WERI-Rb-1 (cell line): ENCODE measurements at regions not wholly inside any gene's neighbourhood (a gene's known extent, or its start where the extent isn't known, plus 50 kb on each side); places are given as distances from the start of the nearest gene placed in this dataset.

Experiments used
- DNase-seq: peaks from one replicate; pipeline ENCODE4 v3.0.0-alpha.2; 2020
- H3K27ac ChIP-seq: fragments of 250-450 bp; sonication (Bioruptor Pico); 2 replicates; pipeline ENCODE4 v1.5.1; 2020; ENCODE audit warnings: mild to moderate bottlenecking, moderate library complexity
- H3K27me3 ChIP-seq: fragments of 250-450 bp; sonication (Bioruptor Pico); 2 replicates; pipeline ENCODE4 v1.5.1; 2021; ENCODE audit warnings: mild to moderate bottlenecking, low read depth, moderate library complexity; ENCODE audit not compliant: insufficient read depth, severe bottlenecking
- H3K36me3 ChIP-seq: fragments of 250-450 bp; sonication (Bioruptor Pico); 2 replicates; pipeline ENCODE4 v1.5.1; 2020; ENCODE audit warnings: mild to moderate bottlenecking, moderate library complexity
- H3K4me3 ChIP-seq: 2 replicates; pipeline ENCODE4 v1.5.1; 2011; ENCODE audit warnings: low read depth, mild to moderate bottlenecking, control low read depth, low read length
- H3K9me3 ChIP-seq: fragments of 250-450 bp; sonication (Bioruptor Pico); 2 replicates; pipeline ENCODE4 v1.5.1; 2021; ENCODE audit warnings: mild to moderate bottlenecking, moderate library complexity; ENCODE audit not compliant: severe bottlenecking
- TF ChIP-seq, protein P1 (sequence below): IDR thresholded peaks from 2 replicates; pipeline ENCODE4 v1.5.1; 2011; ENCODE audit warnings: low read depth, mild to moderate bottlenecking, control low read depth, inconsistent platforms, low read length

DNA sequence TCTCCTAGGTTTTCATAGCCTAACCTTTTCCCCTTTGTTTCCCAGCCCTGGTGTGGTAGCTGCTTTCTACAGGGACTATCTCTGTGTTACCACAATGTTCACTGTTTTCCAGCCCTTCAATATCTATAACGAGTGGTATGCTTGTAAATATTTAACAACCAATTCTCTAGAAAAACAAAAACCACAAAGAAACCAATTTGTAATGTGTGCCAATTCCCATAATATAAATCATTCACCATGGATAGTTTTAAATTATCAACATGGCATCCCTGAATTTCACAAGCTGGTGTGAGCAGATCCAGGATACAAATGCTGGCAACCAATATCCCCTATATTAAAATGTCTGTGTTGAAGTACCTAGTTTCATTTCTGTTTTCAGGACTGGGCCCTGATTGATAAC lies 200.7 kb upstream of the FOXN2 start:
- Histone ChIP-seq H3K27me3 (no peaks in the 10 kb centered on the region), H3K27ac (no peak overlapping the region), H3K4me3 (no peak overlapping the region), H3K9me3 (no peaks in the 10 kb centered on the region), H3K36me3 (no peaks in the 10 kb centered on the region)
- no peak for DNase-seq
- TF ChIP-seq, protein P1, sequence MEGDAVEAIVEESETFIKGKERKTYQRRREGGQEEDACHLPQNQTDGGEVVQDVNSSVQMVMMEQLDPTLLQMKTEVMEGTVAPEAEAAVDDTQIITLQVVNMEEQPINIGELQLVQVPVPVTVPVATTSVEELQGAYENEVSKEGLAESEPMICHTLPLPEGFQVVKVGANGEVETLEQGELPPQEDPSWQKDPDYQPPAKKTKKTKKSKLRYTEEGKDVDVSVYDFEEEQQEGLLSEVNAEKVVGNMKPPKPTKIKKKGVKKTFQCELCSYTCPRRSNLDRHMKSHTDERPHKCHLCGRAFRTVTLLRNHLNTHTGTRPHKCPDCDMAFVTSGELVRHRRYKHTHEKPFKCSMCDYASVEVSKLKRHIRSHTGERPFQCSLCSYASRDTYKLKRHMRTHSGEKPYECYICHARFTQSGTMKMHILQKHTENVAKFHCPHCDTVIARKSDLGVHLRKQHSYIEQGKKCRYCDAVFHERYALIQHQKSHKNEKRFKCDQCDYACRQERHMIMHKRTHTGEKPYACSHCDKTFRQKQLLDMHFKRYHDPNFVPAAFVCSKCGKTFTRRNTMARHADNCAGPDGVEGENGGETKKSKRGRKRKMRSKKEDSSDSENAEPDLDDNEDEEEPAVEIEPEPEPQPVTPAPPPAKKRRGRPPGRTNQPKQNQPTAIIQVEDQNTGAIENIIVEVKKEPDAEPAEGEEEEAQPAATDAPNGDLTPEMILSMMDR, result no peak

GRCh38 chr2:48114256-48114655 lies 200.2 kb upstream of the FOXN2 start:
- no peaks in the 10 kb centered on the region for H3K36me3 ChIP-seq
- H3K27ac ChIP-seq, result no peak overlapping the region
- TF ChIP-seq, protein P1, result no peak
- H3K27me3 ChIP-seq, result no peaks in the 10 kb centered on the region
- no peaks in the 10 kb centered on the region for H3K9me3 ChIP-seq
- no peak for DNase-seq
- no peak overlapping the region for H3K4me3 ChIP-seq

DNA sequence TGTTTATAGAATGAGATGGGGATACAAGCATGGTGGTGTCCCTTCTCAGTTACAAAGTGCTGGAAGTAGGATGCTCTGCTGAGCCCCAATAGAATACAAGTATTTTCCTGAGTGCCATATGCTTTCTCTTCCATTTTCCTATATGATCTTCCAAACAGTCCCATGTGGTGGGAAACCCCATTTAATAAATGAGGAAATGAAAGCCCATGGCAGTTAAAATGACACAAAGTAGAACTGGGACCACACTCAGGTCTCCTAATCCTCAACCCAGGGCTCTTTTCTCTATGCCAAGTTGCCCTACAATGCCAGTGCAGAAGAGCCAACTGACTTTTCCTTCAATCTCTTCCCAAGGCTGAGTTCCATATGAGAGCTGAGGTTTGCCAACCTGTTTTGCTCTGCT lies 198.0 kb upstream of the FOXN2 start:
- TF ChIP-seq, protein P1, result no peak
- Histone ChIP-seq H3K4me3 (no peak overlapping the region), H3K27me3 (no peaks in the 10 kb centered on the region), H3K27ac (no peak overlapping the region), H3K9me3 (no peaks in the 10 kb centered on the region), H3K36me3 (no peaks in the 10 kb centered on the region)
- DNase-seq, result no peak

- Histone ChIP-seq H3K36me3 (no peaks in the 10 kb centered on the region; the same call in 1 of the 2 replicates), H3K27ac (no peak overlapping the region), H3K9me3 (no peaks in the 10 kb centered on the region), H3K4me3 (no peak overlapping the region), H3K27me3 (no peaks in the 10 kb centered on the region)
- DNase-seq, result no peak
- TF ChIP-seq, protein P1, result no peak
These were observed 195.6 kb upstream of the FOXN2 start for GRCh38 chr2:48118895-48119294.

DNA sequence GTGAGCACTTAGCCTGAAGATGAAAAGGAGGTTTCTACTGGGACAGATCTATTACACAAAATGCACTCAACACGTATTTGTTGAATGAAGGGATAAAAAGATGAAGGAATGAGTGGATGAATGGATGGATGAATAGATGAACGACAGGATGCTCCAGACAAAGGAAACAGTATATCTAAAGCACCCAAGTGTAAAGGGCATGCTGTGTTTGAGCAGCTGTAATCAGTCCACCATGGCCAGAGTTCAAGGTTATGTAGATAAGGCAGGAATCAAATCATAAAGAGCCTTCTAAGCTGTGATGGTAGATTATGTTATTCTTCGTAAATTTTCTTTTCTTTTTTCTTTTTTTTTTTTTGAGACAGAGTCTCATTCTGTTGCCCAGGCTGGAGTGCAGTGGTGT lies 194.4 kb upstream of the FOXN2 start:
- Histone ChIP-seq H3K4me3 (no peak overlapping the region), H3K36me3 (no peaks in the 10 kb centered on the region; the same call in 1 of the 2 replicates), H3K27me3 (no peaks in the 10 kb centered on the region), H3K9me3 (no peaks in the 10 kb centered on the region), H3K27ac (no peak overlapping the region)
- no peak for DNase-seq
- TF ChIP-seq, protein P1, result no peak

DNA sequence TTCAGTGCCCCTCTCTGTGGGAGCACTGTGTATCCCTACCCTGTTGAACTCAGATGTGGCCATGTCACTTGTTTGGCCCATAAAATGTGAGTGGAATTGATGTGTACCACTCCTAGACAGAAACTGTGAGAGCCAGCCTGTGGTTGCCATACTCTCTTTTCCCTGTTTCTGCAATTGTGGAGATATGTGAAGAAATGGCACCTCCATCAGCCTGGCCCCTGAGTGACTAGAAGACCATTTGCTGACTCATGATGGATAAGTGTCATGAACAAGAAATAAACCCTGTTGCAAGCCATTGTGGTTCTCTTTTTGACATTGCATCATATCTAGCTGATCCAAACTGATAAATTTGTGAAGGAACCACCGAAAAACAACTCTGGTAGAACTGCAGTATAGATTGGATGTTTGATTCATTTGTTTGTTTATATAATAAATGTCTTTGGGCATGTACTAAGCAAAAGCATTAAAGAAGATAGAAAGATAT lies 193.7 kb upstream of the FOXN2 start:
- H3K27ac ChIP-seq, result no peak overlapping the region
- no peaks in the 10 kb centered on the region for H3K9me3 ChIP-seq
- DNase-seq, result no peak
- H3K27me3 ChIP-seq, result no peaks in the 10 kb centered on the region
- no peaks in the 10 kb centered on the region; the same call in 1 of the 2 replicates for H3K36me3 ChIP-seq
- TF ChIP-seq, protein P1, result no peak
- H3K4me3 ChIP-seq, result no peak overlapping the region
